SK-N-DZ (cell line): ENCODE measurements at regions not wholly inside any gene's neighbourhood (a gene's known extent, or its start where the extent isn't known, plus 50 kb on each side); places are given as distances from the start of the nearest gene placed in this dataset.
"Not testable (repeated sequence)": the region's sequence is repeated elsewhere in the genome, so short reads cannot be mapped to it uniquely, and the experiment has no call there.

Experiments used
- DNase-seq: peaks from one replicate; pipeline ENCODE4 v3.0.0-alpha.2; 2015; ENCODE audit warnings: low spot score

GRCh38 chr2:184326066-184326465 is 272.3 kb upstream of the ZNF804A start:
- DNase-seq, result no peak

GRCh38 chr2:184327805-184328204 is 270.5 kb upstream of the ZNF804A start:
- DNase-seq, result not testable (repeated sequence)

GRCh38 chr2:184330561-184330960 is 267.8 kb upstream of the ZNF804A start:
- DNase-seq, result not testable (repeated sequence)

- DNase-seq, result no peak
These were observed 261.6 kb upstream of the ZNF804A start for GRCh38 chr2:184336688-184337087.

GRCh38 chr2:184338771-184339170 is 259.6 kb upstream of the ZNF804A start:
- DNase-seq, result no peak

GRCh38 chr2:184339966-184340365 is 258.4 kb upstream of the ZNF804A start:
- DNase-seq, result no peak

GRCh38 chr2:184346338-184346862 is 251.9 kb upstream of the ZNF804A start:
- DNase-seq, result no peak

GRCh38 chr2:184351126-184351525 is 247.2 kb upstream of the ZNF804A start:
- DNase-seq, result no peak

- DNase-seq, result no peak
These were observed 241.3 kb upstream of the ZNF804A start for GRCh38 chr2:184357033-184357432.

GRCh38 chr2:184359379-184359778 is 238.9 kb upstream of the ZNF804A start:
- DNase-seq, result peak; percentile 54

- peak; percentile 21 for DNase-seq
These were observed 235.1 kb upstream of the ZNF804A start for GRCh38 chr2:184363213-184363612.

GRCh38 chr2:184367211-184367610 is 231.1 kb upstream of the ZNF804A start:
- DNase-seq, result no peak

- no peak for DNase-seq
These were observed 229.0 kb upstream of the ZNF804A start for GRCh38 chr2:184369307-184369706.

- no peak for DNase-seq
These were observed 227.4 kb upstream of the ZNF804A start for GRCh38 chr2:184370954-184371353.

- peak; percentile 46 for DNase-seq
These were observed 226.7 kb upstream of the ZNF804A start for GRCh38 chr2:184371641-184372040.

- no peak for DNase-seq
These were observed 225.8 kb upstream of the ZNF804A start for GRCh38 chr2:184372484-184372883.

- DNase-seq, result no peak
These were observed 203.7 kb upstream of the ZNF804A start for GRCh38 chr2:184394642-184395041.

- no peak for DNase-seq
These were observed 195.9 kb upstream of the ZNF804A start for GRCh38 chr2:184402381-184402780.

- DNase-seq, result not testable (repeated sequence)
These were observed 191.2 kb upstream of the ZNF804A start for GRCh38 chr2:184407041-184407630.

GRCh38 chr2:184410160-184410559 is 188.2 kb upstream of the ZNF804A start:
- no peak for DNase-seq

- DNase-seq, result no peak
These were observed 185.1 kb upstream of the ZNF804A start for GRCh38 chr2:184413221-184413620.

GRCh38 chr2:184413671-184414229 is 184.6 kb upstream of the ZNF804A start:
- no peak for DNase-seq

- DNase-seq, result no peak
These were observed 182.0 kb upstream of the ZNF804A start for GRCh38 chr2:184416146-184416913.
